ENCODE measurements at regions not wholly inside any gene's neighbourhood (a gene's known extent, or its start where the extent isn't known, plus 50 kb on each side); places are given as distances from the start of the nearest gene placed in this dataset.

DNA sequence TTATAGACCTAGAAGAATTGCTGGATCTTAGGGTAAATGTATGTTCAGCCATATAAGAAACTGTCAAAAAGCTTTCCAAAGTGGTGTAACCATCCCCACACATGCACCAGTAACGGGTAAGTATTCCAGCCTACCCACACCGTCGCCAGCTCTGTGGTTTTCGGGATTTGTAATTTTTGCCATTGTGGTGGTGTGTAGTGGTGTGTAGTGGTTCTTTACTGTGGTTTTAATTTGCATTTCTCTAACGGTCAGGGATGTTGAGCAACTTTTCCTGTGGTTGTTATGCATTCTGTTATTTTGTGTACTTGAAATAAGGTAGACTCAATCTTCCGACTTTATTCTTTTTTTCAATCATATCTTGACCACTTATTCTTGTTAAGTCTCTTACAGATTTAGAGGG lies 342.4 kb upstream of the AJAP1 start:
- H3K4me1 Mint-ChIP-seq (ENCODE audit: low read depth) = no peaks in the 10 kb centered on the region
- H3K36me3 Mint-ChIP-seq (ENCODE audit: low read depth) = peaks cover 6% of the 10 kb centered on the region; the same call in 1 of the 2 replicates
- peaks cover 70% of the 10 kb centered on the region for H3K9me3 Mint-ChIP-seq
- peaks cover 2% of the 10 kb centered on the region for H3K27me3 Mint-ChIP-seq (ENCODE audit: insufficient read depth)
- no peak overlapping the region for H3K27ac Mint-ChIP-seq
- TF ChIP-seq CTCF (IDR thresholded peaks at IDR 0.05) = no peak
- no peak overlapping the region for H3K4me3 Mint-ChIP-seq
- DNase-seq = no peak

DNA sequence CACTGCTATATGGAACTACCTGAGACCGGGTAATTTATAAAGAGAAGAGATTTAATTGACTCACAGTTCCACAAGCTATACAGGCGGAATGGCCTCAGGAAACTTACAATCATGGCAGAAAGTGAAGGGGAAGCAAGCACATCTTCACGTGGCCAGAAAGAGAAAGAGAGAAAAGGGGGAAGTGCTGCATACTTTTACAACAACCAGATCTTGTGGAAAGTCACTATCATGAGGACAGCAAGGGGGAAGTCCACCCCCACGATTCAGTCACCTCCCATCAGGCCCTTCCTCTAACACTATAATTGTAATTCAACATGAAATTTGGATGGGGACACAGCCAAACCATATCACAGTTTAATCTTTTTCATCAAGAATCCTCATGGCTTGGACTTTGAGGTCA lies 339.2 kb upstream of the AJAP1 start:
- no peak for TF ChIP-seq CTCF (IDR thresholded peaks at IDR 0.05)
- Mint-ChIP-seq H3K9me3 (peaks cover 71% of the 10 kb centered on the region), H3K27ac (no peak overlapping the region), H3K27me3 (ENCODE audit: insufficient read depth) (no peaks in the 10 kb centered on the region; the same call in 1 of the 2 replicates), H3K4me3 (no peak overlapping the region), H3K4me1 (ENCODE audit: low read depth) (no peaks in the 10 kb centered on the region), H3K36me3 (ENCODE audit: low read depth) (peaks cover 6% of the 10 kb centered on the region; the same call in 1 of the 2 replicates)
- DNase-seq = no peak

DNA sequence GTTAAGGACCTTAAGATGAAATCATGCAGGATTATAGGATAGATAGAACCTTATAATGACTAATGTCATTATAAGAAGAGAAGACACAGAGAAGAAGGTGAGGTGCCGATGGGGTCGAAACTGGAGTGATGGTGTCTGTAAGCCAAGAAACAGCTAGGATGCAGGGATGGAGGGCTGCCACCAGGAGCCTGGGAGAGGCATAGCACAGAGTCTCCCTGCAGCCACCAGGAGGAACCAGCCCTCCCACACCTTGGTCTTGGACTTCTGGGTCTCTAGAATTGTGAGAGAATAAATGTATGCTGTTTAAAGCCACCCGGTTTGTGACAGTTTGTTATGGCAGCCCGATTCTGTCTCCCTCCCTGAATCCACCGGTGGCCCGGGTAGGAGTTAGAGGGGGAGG lies 337.2 kb upstream of the AJAP1 start:
- DNase-seq = no peak
- H3K27ac Mint-ChIP-seq = no peak overlapping the region
- peaks cover 73% of the 10 kb centered on the region for H3K9me3 Mint-ChIP-seq
- H3K4me1 Mint-ChIP-seq (ENCODE audit: low read depth) = no peaks in the 10 kb centered on the region
- peaks cover 6% of the 10 kb centered on the region; the same call in 1 of the 2 replicates for H3K36me3 Mint-ChIP-seq (ENCODE audit: low read depth)
- TF ChIP-seq CTCF (IDR thresholded peaks at IDR 0.05) = no peak
- no peak overlapping the region for H3K4me3 Mint-ChIP-seq
- H3K27me3 Mint-ChIP-seq (ENCODE audit: insufficient read depth) = no peaks in the 10 kb centered on the region; the same call in 1 of the 2 replicates

- no peak for TF ChIP-seq CTCF (IDR thresholded peaks at IDR 0.05)
- Mint-ChIP-seq H3K4me3 (no peak overlapping the region), H3K27ac (no peak overlapping the region), H3K27me3 (ENCODE audit: insufficient read depth) (no peaks in the 10 kb centered on the region; the same call in 1 of the 2 replicates), H3K9me3 (peaks cover 70% of the 10 kb centered on the region), H3K36me3 (ENCODE audit: low read depth) (peaks cover 11% of the 10 kb centered on the region), H3K4me1 (ENCODE audit: low read depth) (no peaks in the 10 kb centered on the region)
- DNase-seq = no peak
These were observed 335.7 kb upstream of the AJAP1 start for GRCh38 chr1:4318720-4319119.

- Mint-ChIP-seq H3K27ac (no peak overlapping the region), H3K4me3 (no peak overlapping the region), H3K4me1 (ENCODE audit: low read depth) (no peaks in the 10 kb centered on the region), H3K36me3 (ENCODE audit: low read depth) (peaks cover 14% of the 10 kb centered on the region), H3K9me3 (peaks cover 69% of the 10 kb centered on the region), H3K27me3 (ENCODE audit: insufficient read depth) (no peaks in the 10 kb centered on the region; the same call in 1 of the 2 replicates)
- DNase-seq = no peak
- TF ChIP-seq CTCF (IDR thresholded peaks at IDR 0.05) = no peak
These were observed 334.9 kb upstream of the AJAP1 start for GRCh38 chr1:4319496-4319895.

- Mint-ChIP-seq H3K27me3 (ENCODE audit: insufficient read depth) (no peaks in the 10 kb centered on the region), H3K27ac (no peak overlapping the region), H3K4me1 (ENCODE audit: low read depth) (no peaks in the 10 kb centered on the region), H3K36me3 (ENCODE audit: low read depth) (peaks cover 15% of the 10 kb centered on the region), H3K9me3 (peaks cover 69% of the 10 kb centered on the region), H3K4me3 (no peak overlapping the region)
- DNase-seq = no peak
- no peak for TF ChIP-seq CTCF (IDR thresholded peaks at IDR 0.05)
These were observed 331.5 kb upstream of the AJAP1 start for GRCh38 chr1:4322881-4323280.
